ENCODE measurements at regions not wholly inside any gene's neighbourhood (a gene's known extent, or its start where the extent isn't known, plus 50 kb on each side); places are given as distances from the start of the nearest gene placed in this dataset.

DNA sequence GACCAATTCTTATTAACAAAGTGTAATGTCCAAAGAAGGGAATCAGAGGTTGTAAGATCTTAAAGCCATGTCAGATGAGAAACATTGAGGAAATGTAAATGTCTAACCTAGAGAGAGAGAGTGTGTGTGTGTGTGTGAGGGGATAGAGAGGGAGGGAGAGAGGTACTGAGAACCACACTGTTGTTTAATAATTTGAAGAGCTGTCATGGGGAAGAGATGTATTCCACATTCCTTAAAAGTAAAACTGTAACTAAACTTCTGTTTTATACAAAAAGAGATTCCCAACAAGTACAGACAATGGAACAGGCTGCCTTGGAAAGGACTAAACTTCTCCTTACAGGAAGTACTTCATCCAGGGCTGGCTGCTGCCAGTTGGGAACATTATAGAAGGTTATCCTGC is 68.9 kb upstream of the BOC start:
- TF ChIP-seq EZH2 (IDR thresholded peaks at IDR 0.05; ENCODE audit: low read length, unreplicated experiment) = no peak
- TF ChIP-seq EZH2phosphoT487 (IDR thresholded peaks at IDR 0.05; ENCODE audit: borderline replicate concordance, low read length) = no peak
